ENCODE measurements at regions not wholly inside any gene's neighbourhood (a gene's known extent, or its start where the extent isn't known, plus 50 kb on each side); places are given as distances from the start of the nearest gene placed in this dataset.

DNA sequence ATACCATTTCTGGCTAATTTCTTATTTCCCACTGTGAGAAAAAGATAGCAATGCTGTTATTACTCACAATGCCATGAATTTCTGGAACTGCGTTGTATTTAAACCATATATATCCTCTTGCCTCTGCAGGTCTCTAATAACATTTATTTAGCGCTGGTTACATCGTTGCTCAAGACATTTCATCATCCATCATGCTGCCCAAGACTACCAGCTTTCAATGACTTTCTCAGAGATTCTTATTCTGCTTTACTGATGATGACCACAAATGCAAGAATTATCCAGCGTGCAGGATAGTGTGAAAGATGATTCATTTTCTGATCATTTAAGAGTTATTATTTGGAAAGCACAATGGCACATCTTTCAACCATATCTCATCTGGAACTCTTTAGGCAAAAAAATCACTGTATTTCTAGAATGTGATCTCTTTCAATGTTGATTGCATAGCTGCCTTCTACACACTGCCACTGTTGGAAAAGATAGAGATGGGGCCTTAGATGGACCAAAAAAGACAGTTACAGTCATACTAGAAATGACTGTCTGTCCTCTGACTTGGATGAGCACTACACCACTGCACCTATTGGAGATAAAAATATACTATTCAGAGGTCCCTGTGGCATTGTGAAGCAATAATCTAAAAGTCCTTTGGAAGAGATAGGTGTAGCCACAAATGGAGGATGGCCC, 716.1 kb downstream of the NSUN3 start:
- WGBS, 2 donors = 90 to 92% methylated on average over 4 of the region's 4 CpGs
- Histone ChIP-seq H3K9me3 (no peaks in the 10 kb centered on the region), H3K27me3 (no peaks in the 10 kb centered on the region), H3K36me3 (no peaks in the 10 kb centered on the region), H3K27ac (no peak overlapping the region), H3K4me3 (replicated peaks in 1 of 3) (no peak overlapping the region), H3K4me1 (no peaks in the 10 kb centered on the region)
- no peak for DNase-seq
- intact Hi-C loops (cut with DNase I) = no loop called here
- TF ChIP-seq CTCF (IDR thresholded peaks at IDR 0.05) = no peak
- no peak for TF ChIP-seq POLR2A (IDR thresholded peaks at IDR 0.05)

DNA sequence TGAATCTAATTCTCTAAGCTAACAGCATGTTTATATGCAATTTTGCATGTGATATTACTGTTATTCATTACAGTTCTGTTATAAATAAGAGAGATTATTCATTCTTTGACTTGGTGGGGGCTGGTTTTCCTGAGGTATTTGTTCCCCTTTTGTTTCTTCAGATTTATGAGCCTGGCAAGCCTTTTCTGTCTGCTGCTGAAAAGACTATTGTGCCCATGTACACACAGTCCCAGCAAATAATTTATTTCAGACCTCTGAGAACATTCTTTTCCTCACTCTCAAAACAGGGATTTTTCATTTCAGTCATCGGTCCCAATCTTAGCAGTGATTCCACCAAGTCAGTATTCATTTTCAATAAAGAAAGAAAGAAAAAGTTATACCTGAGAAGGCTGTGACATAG, 716.8 kb downstream of the NSUN3 start:
- DNase-seq = no peak
- Histone ChIP-seq H3K36me3 (no peaks in the 10 kb centered on the region), H3K4me3 (replicated peaks in 1 of 3) (no peak overlapping the region), H3K27ac (no peak overlapping the region), H3K9me3 (no peaks in the 10 kb centered on the region), H3K27me3 (no peaks in the 10 kb centered on the region), H3K4me1 (no peaks in the 10 kb centered on the region)
- 81 to 88% methylated on average over 1 of the region's 1 CpG for WGBS, 2 donors
- no peak for TF ChIP-seq CTCF (IDR thresholded peaks at IDR 0.05)
- TF ChIP-seq POLR2A (IDR thresholded peaks at IDR 0.05) = no peak
- intact Hi-C loops (cut with DNase I) = no loop called here

DNA sequence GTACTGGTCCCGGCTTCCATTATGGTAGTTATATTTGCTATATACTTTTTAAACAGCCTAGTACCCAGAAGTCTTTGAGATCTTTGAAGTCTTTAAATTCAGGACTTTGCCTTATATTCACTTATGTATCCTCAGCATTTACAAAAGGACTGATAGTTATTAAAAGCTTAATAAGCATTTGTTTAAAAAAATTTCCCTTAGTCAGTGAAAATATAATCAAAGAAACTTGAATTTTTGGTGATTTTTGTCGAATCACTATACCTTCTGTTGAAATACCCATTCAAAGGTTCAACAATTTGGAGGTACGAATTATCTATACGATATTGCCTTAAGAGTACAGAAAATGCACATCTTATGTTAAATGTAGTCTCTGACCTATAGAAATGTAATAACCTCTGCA, 721.4 kb downstream of the NSUN3 start:
- intact Hi-C loops (cut with DNase I) = no loop called here
- H3K36me3 ChIP-seq = no peaks in the 10 kb centered on the region
- no peak for DNase-seq
- TF ChIP-seq CTCF (IDR thresholded peaks at IDR 0.05) (no peak), POLR2A (IDR thresholded peaks at IDR 0.05) (no peak)
- H3K4me3 ChIP-seq (replicated peaks in 1 of 3) = no peak overlapping the region
- H3K9me3 ChIP-seq = no peaks in the 10 kb centered on the region
- H3K4me1 ChIP-seq = no peaks in the 10 kb centered on the region
- 90 to 92% methylated on average over 4 of the region's 4 CpGs for WGBS, 2 donors
- no peak overlapping the region for H3K27ac ChIP-seq
- no peaks in the 10 kb centered on the region for H3K27me3 ChIP-seq

- no peak for TF ChIP-seq POLR2A (IDR thresholded peaks at IDR 0.05)
- TF ChIP-seq CTCF (IDR thresholded peaks at IDR 0.05) = no peak
- Histone ChIP-seq H3K36me3 (no peaks in the 10 kb centered on the region), H3K4me3 (replicated peaks in 1 of 3) (no peak overlapping the region), H3K27me3 (no peaks in the 10 kb centered on the region), H3K9me3 (no peaks in the 10 kb centered on the region), H3K27ac (no peak overlapping the region), H3K4me1 (no peaks in the 10 kb centered on the region)
- DNase-seq = no peak
- intact Hi-C loops (cut with DNase I) = no loop called here
- 85 to 89% methylated on average over 5 of the region's 5 CpGs for WGBS, 2 donors
Measured at GRCh38 chr3:94787066-94787465, 724.2 kb downstream of the NSUN3 start.

DNA sequence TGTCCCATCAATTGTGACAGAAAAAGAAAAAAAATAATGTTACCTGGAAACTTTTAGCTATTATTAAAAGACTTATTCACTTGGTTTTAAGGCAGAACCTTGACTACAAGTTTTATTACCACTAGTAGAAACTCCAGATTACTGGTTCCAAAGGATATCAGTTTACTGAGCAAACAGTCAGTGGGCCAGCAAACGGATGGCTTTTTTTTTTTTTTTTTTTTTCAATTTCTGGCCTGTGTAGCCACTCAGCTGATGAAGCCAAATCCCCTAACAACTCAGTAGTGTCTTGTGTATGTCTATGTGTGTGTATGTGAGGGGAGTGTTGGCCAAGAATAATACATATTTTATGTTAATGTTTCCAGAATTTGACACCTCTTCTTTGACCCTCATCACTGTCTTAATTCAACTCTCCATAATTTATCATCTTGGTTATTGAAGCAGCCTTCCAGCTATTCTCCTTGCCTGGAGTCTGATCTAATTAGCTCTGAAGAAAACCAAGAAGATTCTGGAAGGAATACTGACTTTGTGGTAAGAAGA, 724.9 kb downstream of the NSUN3 start:
- 27 to 42% methylated on average over 1 of the region's 1 CpG for WGBS, 2 donors
- no peak overlapping the region for H3K4me3 ChIP-seq (replicated peaks in 1 of 3)
- H3K27me3 ChIP-seq = no peaks in the 10 kb centered on the region
- TF ChIP-seq POLR2A (IDR thresholded peaks at IDR 0.05) (no peak), CTCF (IDR thresholded peaks at IDR 0.05) (no peak)
- no peaks in the 10 kb centered on the region for H3K4me1 ChIP-seq
- DNase-seq = no peak
- intact Hi-C loops (cut with DNase I) = no loop called here
- no peaks in the 10 kb centered on the region for H3K9me3 ChIP-seq
- H3K36me3 ChIP-seq = no peaks in the 10 kb centered on the region
- H3K27ac ChIP-seq = no peak overlapping the region
